Bronchial epithelial cell (primary cell): ENCODE measurements at regions not wholly inside any gene's neighbourhood (a gene's known extent, or its start where the extent isn't known, plus 50 kb on each side); places are given as distances from the start of the nearest gene placed in this dataset.

Source experiments
- DNase-seq: peaks from one replicate; pipeline ENCODE4 v3.0.0-alpha.2; 2010; ENCODE audit warnings: low read depth
- FAIRE-seq: peaks from 2 replicates; lab custom pipeline; 2011; peaks lifted over from hg19 to GRCh38; lab: Jason Lieb, UNC
- H3K27me3 ChIP-seq: 2 replicates; pipeline ENCODE4 v1.5.1; 2011; ENCODE audit warnings: low read length; ENCODE audit not compliant: control insufficient read depth, insufficient read depth
- H3K36me3 ChIP-seq: 2 replicates; pipeline ENCODE4 v1.5.1; 2011; ENCODE audit warnings: low read length; ENCODE audit not compliant: control insufficient read depth, insufficient read depth
- H3K4me3 ChIP-seq: 2 replicates; pipeline ENCODE4 v1.5.1; 2011; ENCODE audit warnings: mild to moderate bottlenecking, low read depth, low read length, control low read depth
- CTCF ChIP-seq: IDR thresholded peaks from 2 replicates; pipeline ENCODE4 v1.5.1; 2011; ENCODE audit warnings: mild to moderate bottlenecking, moderate library complexity, low read length, control low read depth, inconsistent platforms; ENCODE audit not compliant: insufficient read depth, severe bottlenecking

GRCh38 chr9:12930906-12931305 is 156.1 kb downstream of the LURAP1L start:
- TF ChIP-seq CTCF, result no peak
- Histone ChIP-seq H3K4me3 (no peak overlapping the region), H3K36me3 (no peaks in the 10 kb centered on the region), H3K27me3 (no peaks in the 10 kb centered on the region)
- DNase-seq (peak; percentile 21), FAIRE-seq (no peak)

GRCh38 chr9:12933957-12934356 is 159.1 kb downstream of the LURAP1L start:
- Histone ChIP-seq H3K27me3 (no peaks in the 10 kb centered on the region), H3K4me3 (no peak overlapping the region), H3K36me3 (no peaks in the 10 kb centered on the region)
- no peak for TF ChIP-seq CTCF
- peak; percentile 71 for DNase-seq
- peak; percentile 18 for FAIRE-seq

- DNase-seq (peak; percentile 76), FAIRE-seq (no peak)
- no peaks in the 10 kb centered on the region for H3K27me3 ChIP-seq
- TF ChIP-seq CTCF, result no peak
- H3K4me3 ChIP-seq, result no peak overlapping the region
- no peaks in the 10 kb centered on the region for H3K36me3 ChIP-seq
Measured at GRCh38 chr9:12934545-12935272, 159.9 kb downstream of the LURAP1L start.

- Histone ChIP-seq H3K36me3 (no peaks in the 10 kb centered on the region), H3K27me3 (no peaks in the 10 kb centered on the region), H3K4me3 (no peak overlapping the region)
- FAIRE-seq, result no peak
- DNase-seq, result peak; percentile 87
- no peak for TF ChIP-seq CTCF
Measured at GRCh38 chr9:12935714-12936113, 160.9 kb downstream of the LURAP1L start.

GRCh38 chr9:12954441-12954840 is 179.6 kb downstream of the LURAP1L start:
- TF ChIP-seq CTCF, result no peak
- FAIRE-seq (no peak), DNase-seq (no peak)
- no peaks in the 10 kb centered on the region for H3K36me3 ChIP-seq
- H3K4me3 ChIP-seq, result no peak overlapping the region
- H3K27me3 ChIP-seq, result no peaks in the 10 kb centered on the region

- TF ChIP-seq CTCF, result no peak
- H3K36me3 ChIP-seq, result no peaks in the 10 kb centered on the region
- no peak overlapping the region for H3K4me3 ChIP-seq
- DNase-seq (no peak), FAIRE-seq (no peak)
- H3K27me3 ChIP-seq, result no peaks in the 10 kb centered on the region
Measured at GRCh38 chr9:12955510-12956163, 180.8 kb downstream of the LURAP1L start.
